ENCODE measurements at regions not wholly inside any gene's neighbourhood (a gene's known extent, or its start where the extent isn't known, plus 50 kb on each side); places are given as distances from the start of the nearest gene placed in this dataset.

GRCh38 chr16:26295625-26296304 lies 604.0 kb downstream of the HS3ST4 start:
- no peak for DNase-seq

GRCh38 chr16:26301516-26301915 lies 609.8 kb downstream of the HS3ST4 start:
- DNase-seq: no peak

- DNase-seq: no peak
Measured at GRCh38 chr16:26316683-26317464, 625.1 kb downstream of the HS3ST4 start.

- DNase-seq: no peak
Measured at GRCh38 chr16:26317885-26318284, 626.1 kb downstream of the HS3ST4 start.

GRCh38 chr16:26330654-26331053 lies 638.9 kb downstream of the HS3ST4 start:
- DNase-seq: no peak

GRCh38 chr16:26334218-26335111 lies 642.7 kb downstream of the HS3ST4 start:
- DNase-seq: no peak

GRCh38 chr16:26335236-26335853 lies 643.6 kb downstream of the HS3ST4 start:
- no peak for DNase-seq

- DNase-seq: no peak
Measured at GRCh38 chr16:26342621-26343020, 650.9 kb downstream of the HS3ST4 start.

GRCh38 chr16:26344240-26344776 lies 652.5 kb downstream of the HS3ST4 start:
- DNase-seq: no peak

- no peak for DNase-seq
Measured at GRCh38 chr16:26344976-26345375, 653.2 kb downstream of the HS3ST4 start.

- no peak for DNase-seq
Measured at GRCh38 chr16:26345966-26346365, 654.2 kb downstream of the HS3ST4 start.

GRCh38 chr16:26348095-26348494 lies 656.3 kb downstream of the HS3ST4 start:
- DNase-seq: no peak

GRCh38 chr16:26360867-26361266 lies 669.1 kb downstream of the HS3ST4 start:
- no peak for DNase-seq

GRCh38 chr16:26363581-26363980 lies 671.8 kb downstream of the HS3ST4 start:
- DNase-seq: no peak

GRCh38 chr16:26365161-26365940 lies 673.6 kb downstream of the HS3ST4 start:
- DNase-seq: no peak

GRCh38 chr16:26371349-26371869 lies 679.6 kb downstream of the HS3ST4 start:
- no peak for DNase-seq

GRCh38 chr16:26374279-26374925 lies 682.6 kb downstream of the HS3ST4 start:
- no peak for DNase-seq

- DNase-seq: no peak
Measured at GRCh38 chr16:26382586-26382985, 684.1 kb upstream of the C16orf82 start.

GRCh38 chr16:26386096-26386495 lies 680.6 kb upstream of the C16orf82 start:
- no peak for DNase-seq

GRCh38 chr16:26391833-26392232 lies 674.9 kb upstream of the C16orf82 start:
- no peak for DNase-seq

GRCh38 chr16:26394409-26394808 lies 672.3 kb upstream of the C16orf82 start:
- DNase-seq: no peak

All from NCI-H2107 (cell line).